M059J (cell line): ENCODE measurements at regions not wholly inside any gene's neighbourhood (a gene's known extent, or its start where the extent isn't known, plus 50 kb on each side); places are given as distances from the start of the nearest gene placed in this dataset.
"Not testable (repeated sequence)": the region's sequence is repeated elsewhere in the genome, so short reads cannot be mapped to it uniquely, and the experiment has no call there.

Experiments
- DNase-seq: peaks from one replicate; pipeline ENCODE4 v3.0.0-alpha.2; 2012; ENCODE audit warnings: low read depth

- no peak for DNase-seq
These were observed 145.3 kb upstream of the SLC35G4 start for GRCh38 chr18:11464129-11464528.

DNA sequence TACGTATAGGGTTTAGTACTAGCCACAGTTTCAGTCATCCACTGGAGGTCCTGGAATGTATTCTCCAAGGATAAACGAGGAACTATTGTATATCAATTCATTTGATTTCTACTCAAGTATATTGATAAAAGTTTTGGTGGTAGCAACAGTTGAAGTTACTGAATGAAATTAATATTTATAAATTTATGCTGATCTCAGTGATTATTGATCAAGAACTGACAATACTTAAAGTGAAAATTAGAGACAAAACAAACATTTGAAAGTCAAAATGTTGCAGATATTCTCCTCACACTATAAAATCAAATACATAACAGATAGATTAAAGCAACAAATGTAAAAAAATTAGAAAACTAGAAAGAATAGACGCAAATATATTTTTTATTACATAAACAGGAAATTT lies 150.9 kb upstream of the SLC35G4 start:
- no peak for DNase-seq

DNA sequence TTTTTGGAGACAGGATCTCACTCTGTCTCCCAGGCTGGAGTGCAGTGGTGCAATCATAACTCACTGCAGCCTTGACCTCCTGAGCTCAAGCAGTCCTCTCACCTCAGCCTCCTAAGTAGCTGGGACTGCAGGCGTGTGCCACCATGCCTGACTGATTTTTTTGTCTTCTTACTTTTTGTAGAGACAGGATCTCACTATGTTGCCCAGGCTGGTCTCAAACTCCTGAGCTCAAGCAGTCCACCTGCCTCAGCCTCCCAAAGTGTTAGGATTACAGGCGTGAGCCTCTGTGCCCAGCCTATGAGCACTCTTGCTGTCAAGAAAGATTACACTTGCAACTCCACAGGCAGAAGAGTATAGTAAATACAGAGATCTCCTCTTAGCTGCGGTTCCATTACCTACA lies 151.5 kb upstream of the SLC35G4 start:
- not testable (repeated sequence) for DNase-seq

DNA sequence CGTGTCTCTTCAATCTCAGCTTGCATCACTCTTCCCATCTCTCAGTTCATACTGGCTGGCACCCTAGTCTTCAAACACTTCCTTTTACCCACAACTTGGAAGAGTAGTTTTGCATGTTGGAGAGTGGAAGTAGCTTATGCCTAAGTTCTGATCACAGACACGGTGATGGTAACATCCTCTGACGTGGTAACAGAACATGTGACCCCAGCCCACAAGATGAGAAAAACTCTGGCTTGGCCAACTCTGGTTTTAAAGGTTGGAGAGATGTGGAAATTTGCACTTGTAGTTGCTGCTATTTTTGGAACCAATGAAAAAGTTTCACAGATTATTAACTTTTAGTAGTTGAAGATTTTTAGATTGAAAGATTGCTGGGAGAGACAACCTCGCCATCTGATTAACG lies 155.4 kb upstream of the SLC35G4 start:
- DNase-seq = no peak

GRCh38 chr18:11444169-11444568 lies 165.2 kb upstream of the SLC35G4 start:
- DNase-seq = not testable (repeated sequence)

GRCh38 chr18:11437046-11437445 lies 172.3 kb upstream of the SLC35G4 start:
- DNase-seq = no peak

DNA sequence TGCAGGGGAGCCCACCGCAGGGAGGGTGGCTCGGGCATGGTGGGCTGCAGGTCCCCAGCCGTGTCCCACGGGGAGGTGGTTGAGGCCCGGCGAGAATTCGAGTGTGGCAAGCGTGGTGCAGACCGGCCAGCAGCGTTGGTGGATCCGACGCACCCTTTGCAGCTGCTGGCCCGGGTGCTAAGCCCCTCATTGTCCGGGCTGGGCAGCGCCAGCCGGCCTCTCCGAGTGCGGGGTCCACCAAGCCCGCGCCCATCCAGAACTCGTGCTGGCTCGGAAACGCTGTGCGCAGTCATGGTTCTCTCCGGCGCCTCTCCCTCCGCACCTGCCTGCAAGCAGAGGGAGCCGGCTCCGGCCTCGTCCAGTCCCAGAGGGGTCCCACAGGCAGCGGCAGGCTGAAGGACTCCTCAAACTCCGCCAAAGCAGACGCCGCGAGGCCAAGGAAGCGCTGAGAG lies 177.0 kb upstream of the SLC35G4 start:
- DNase-seq = no peak

DNA sequence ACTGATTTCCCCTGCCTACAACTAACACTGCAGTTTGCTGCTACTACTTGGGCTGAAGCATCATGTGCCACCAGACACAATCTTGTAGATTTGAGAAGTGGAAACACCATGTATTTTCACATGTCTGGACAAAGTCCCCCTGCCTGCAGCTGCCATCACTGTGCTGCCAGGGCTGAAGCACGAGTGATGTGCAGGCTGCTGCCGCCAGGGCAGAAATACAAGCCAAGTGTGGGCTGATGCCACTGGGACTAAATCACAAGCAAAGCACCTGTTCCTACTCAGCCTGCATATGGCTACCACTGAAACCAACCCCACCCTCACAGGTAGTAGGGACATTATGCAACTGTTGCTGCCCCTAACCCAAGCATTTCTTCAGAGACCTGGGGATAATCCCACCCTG lies 179.5 kb upstream of the SLC35G4 start:
- DNase-seq = no peak

- no peak for DNase-seq
These were observed 184.2 kb upstream of the SLC35G4 start for GRCh38 chr18:11425211-11425610.

DNA sequence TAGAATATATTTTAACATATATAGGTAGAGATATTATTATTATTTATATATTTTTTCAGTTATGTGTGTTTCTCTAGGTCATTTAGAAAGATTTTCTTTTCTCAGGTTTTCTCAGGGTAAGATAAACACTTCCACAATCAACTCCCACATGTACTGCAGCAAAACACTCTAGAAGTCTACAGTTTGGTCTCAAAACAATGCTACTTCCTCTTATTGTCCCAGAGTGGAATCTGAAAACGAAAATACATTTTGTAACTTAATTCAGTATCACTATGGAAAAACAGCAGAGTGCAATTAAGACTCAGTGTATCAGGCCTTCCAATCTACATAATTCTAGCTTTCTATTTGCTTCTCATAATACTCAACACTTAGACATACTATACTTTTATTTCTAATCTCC lies 190.1 kb upstream of the SLC35G4 start:
- DNase-seq = no peak

DNA sequence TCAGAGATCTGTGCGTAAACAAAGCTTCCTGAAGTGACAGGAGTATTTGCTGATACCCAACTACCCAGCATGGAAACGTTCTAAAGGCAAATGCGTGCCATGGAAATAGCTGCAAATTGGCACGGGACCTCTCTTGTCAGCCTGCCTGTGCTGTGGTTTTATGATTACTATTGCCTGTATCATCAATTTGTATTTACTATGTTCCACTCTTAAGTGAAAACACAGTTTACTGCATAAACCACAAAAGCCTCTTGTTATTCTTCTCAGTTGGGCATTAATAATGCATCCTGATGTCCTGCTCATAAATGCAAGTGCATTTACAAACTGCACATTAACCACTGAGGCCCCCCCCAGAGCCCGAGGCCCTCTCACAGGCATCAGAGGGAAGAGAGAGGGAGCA lies 196.6 kb upstream of the SLC35G4 start:
- DNase-seq = peak; percentile 76

- DNase-seq = no peak
These were observed 198.3 kb upstream of the SLC35G4 start for GRCh38 chr18:11411048-11411447.

DNA sequence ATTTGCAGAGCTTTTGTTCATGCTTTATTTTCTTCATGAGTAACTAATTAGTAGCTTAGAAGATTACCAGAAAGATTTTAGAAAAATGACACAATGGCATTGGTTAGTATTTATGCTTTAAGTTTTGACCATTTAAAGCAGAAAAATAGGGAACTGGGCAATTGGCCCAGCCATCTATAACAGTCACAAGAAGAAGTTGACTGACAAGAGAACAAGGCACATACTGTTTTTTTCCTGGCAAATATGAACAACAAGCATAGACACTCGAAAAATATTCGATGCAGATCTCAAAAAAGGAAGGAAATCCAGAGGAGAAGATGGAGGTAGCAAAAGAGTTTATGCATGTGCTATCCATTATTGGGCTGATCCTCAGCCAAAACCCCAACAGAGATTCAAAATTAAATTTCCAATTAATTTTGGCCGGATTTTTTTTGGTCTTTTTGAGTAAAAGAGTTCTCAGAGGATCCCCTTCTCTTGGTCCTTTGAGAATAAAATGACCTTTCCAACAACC lies 200.8 kb upstream of the SLC35G4 start:
- DNase-seq = no peak

GRCh38 chr18:11407940-11408339 lies 201.5 kb upstream of the SLC35G4 start:
- DNase-seq = peak; percentile 54

GRCh38 chr18:11405804-11406203 lies 203.6 kb upstream of the SLC35G4 start:
- no peak for DNase-seq

DNA sequence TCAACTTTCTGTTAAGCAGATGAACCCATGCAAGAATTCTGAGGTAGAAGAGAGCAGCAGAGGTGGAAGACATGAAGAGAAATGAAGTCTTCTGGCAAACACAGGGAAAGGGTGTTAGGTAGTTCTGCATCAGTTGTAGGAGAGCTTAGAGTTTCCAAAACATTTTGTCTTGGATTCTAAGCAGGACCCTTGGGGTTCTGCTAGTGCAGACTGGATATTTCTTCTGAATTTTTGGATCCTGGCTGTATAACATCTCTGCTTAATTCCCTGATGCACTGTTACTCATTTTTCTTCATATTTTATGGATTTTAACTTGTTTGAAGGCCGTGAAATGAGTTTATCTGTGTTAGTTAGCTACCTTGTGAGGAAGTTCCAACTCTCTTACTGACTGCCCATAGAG lies 208.7 kb upstream of the SLC35G4 start:
- no peak for DNase-seq

GRCh38 chr18:11398625-11399024 lies 210.8 kb upstream of the SLC35G4 start:
- DNase-seq = peak; percentile 33

DNA sequence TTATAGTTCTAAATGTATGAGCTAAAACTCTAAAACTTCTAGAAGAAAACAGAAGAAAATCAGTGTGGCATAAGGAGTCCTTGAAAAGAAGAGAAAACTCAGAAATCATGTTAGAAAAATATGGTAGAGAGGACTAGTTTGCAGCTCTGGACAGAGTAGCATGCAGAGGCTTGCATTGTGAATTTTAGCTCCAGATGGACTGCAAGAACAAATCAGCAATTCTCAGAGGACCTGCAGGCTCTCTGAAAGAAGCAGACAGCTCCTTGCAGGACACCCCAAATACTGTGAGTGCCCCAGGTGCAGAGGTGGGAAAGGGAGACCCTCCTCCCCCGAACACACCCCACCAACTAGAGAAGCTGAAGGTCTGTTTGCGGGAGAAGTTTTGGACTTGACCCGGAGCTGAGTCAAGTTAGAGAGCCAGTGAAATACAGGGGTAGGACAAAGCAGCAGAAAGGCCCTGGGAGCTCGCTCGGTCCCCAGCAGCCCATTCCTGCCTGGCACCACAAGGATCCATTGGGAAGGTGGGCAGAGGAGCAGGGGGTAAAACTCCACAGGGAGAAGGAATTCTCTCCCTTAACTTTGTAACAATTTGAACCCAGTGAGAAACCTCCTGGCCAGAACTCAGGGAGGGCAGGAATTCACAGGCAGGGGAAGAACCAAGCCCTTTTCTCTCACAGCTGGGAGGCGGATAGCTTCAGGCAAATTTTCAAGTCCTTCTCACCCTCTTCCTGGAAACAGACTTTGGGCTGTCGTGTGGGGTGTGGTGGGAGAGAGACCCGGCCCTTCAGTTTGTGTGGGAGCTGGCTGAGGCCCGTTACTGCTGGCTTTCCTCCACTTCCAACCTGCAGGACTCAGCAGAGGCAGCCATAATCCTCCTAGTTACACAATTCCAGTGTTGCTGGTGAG lies 216.2 kb upstream of the SLC35G4 start:
- peak; percentile 73 for DNase-seq

GRCh38 chr18:11392292-11392691 lies 217.1 kb upstream of the SLC35G4 start:
- peak; percentile 92 for DNase-seq

DNA sequence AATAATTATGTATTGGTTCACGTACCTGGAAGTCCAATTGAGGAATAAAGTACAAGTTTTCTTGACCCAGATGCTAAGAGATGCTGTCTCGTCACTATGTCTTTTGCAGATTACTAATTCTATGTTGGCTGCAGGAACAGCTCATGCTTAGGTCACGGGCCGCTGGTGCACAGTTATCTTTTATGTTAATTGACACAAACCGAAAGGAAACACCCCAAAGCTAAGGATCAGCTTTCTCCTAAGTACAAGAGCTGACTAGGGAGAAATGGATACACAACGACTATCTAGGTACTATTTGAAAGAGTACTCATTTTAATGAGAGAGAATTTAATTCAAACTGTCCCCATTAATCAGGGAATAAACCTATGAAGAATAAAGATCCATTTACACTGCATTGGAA lies 217.7 kb upstream of the SLC35G4 start:
- DNase-seq = peak; percentile 89

GRCh38 chr18:11388755-11389680 lies 220.4 kb upstream of the SLC35G4 start:
- DNase-seq = no peak

GRCh38 chr18:11387880-11388279 lies 221.5 kb upstream of the SLC35G4 start:
- DNase-seq = peak; percentile 83
